Colon (tissue), 2 donors: ENCODE measurements at regions not wholly inside any gene's neighbourhood (a gene's known extent, or its start where the extent isn't known, plus 50 kb on each side); places are given as distances from the start of the nearest gene placed in this dataset.
"Not testable (repeated sequence)": the region's sequence is repeated elsewhere in the genome, so short reads cannot be mapped to it uniquely, and the experiment has no call there.

ENCODE experiments used
- FAIRE-seq: peaks from 2 replicates; lab custom pipeline; 2012; peaks lifted over from hg19 to GRCh38; lab: Jason Lieb, UNC
- donor health status: control.
- donor health status: control.

- no peak for FAIRE-seq
These were observed 355.9 kb downstream of the OXSM start for GRCh38 chr3:26145769-26146168.

GRCh38 chr3:26157428-26157827, 367.5 kb downstream of the OXSM start:
- not testable (repeated sequence) for FAIRE-seq

GRCh38 chr3:26171006-26171405, 381.1 kb downstream of the OXSM start:
- FAIRE-seq = no peak

- no peak for FAIRE-seq
These were observed 401.7 kb downstream of the OXSM start for GRCh38 chr3:26191556-26191955.

- no peak for FAIRE-seq
These were observed 403.7 kb downstream of the OXSM start for GRCh38 chr3:26193558-26193957.

- no peak for FAIRE-seq
These were observed 406.9 kb downstream of the OXSM start for GRCh38 chr3:26196781-26197180.

- no peak for FAIRE-seq
These were observed 408.7 kb downstream of the OXSM start for GRCh38 chr3:26198609-26199008.

GRCh38 chr3:26202169-26202568, 412.3 kb downstream of the OXSM start:
- no peak for FAIRE-seq

GRCh38 chr3:26205475-26205874, 415.6 kb downstream of the OXSM start:
- no peak for FAIRE-seq

- no peak for FAIRE-seq
These were observed 414.4 kb upstream of the LRRC3B start for GRCh38 chr3:26208201-26208600.

- no peak for FAIRE-seq
These were observed 392.8 kb upstream of the LRRC3B start for GRCh38 chr3:26229801-26230200.

GRCh38 chr3:26233374-26233773, 389.2 kb upstream of the LRRC3B start:
- FAIRE-seq = no peak

- no peak for FAIRE-seq
These were observed 386.0 kb upstream of the LRRC3B start for GRCh38 chr3:26236531-26236930.

- no peak for FAIRE-seq
These were observed 385.4 kb upstream of the LRRC3B start for GRCh38 chr3:26237036-26237682.

- not testable (repeated sequence) for FAIRE-seq
These were observed 378.0 kb upstream of the LRRC3B start for GRCh38 chr3:26244586-26244985.

- no peak for FAIRE-seq
These were observed 377.3 kb upstream of the LRRC3B start for GRCh38 chr3:26245236-26245635.

- no peak for FAIRE-seq
These were observed 375.7 kb upstream of the LRRC3B start for GRCh38 chr3:26246901-26247300.

- no peak for FAIRE-seq
These were observed 374.9 kb upstream of the LRRC3B start for GRCh38 chr3:26247712-26248111.

- FAIRE-seq = no peak
These were observed 370.6 kb upstream of the LRRC3B start for GRCh38 chr3:26252001-26252400.

GRCh38 chr3:26256224-26256623, 366.3 kb upstream of the LRRC3B start:
- no peak for FAIRE-seq

GRCh38 chr3:26259176-26259575, 363.4 kb upstream of the LRRC3B start:
- no peak for FAIRE-seq

- no peak for FAIRE-seq
These were observed 362.4 kb upstream of the LRRC3B start for GRCh38 chr3:26260139-26260538.

- FAIRE-seq = no peak
These were observed 357.9 kb upstream of the LRRC3B start for GRCh38 chr3:26264708-26265107.

- FAIRE-seq = no peak
These were observed 350.7 kb upstream of the LRRC3B start for GRCh38 chr3:26271848-26272247.

GRCh38 chr3:26273196-26273595, 349.4 kb upstream of the LRRC3B start:
- FAIRE-seq = no peak
